B cell (primary cell): ENCODE measurements at regions not wholly inside any gene's neighbourhood (a gene's known extent, or its start where the extent isn't known, plus 50 kb on each side); places are given as distances from the start of the nearest gene placed in this dataset.

Experiments used
- ATAC-seq: fragments of 200-7000 bp; cut with Tn5 transposase; one replicate; pipeline ENCODE4 v1.10.0; 2021; ENCODE audit warnings: low read depth, mild to moderate bottlenecking, moderate number of reproducible peaks, moderate library complexity
- CTCF ChIA-PET: fragments of 350-600 bp; sonication (Branson Sonifier 250); formaldehyde crosslinking; loops from one replicate; lab custom pipeline; 2021; ENCODE audit warnings: antibody characterized with exemption, inconsistent platforms; lab: Charles Lee
- POLR2A ChIA-PET: fragments of 350-600 bp; sonication (Branson Sonifier 250); formaldehyde crosslinking; loops from one replicate; lab custom pipeline; 2021; ENCODE audit warnings: antibody characterized with exemption; lab: Charles Lee
- DNase-seq: peaks from one replicate; pipeline ENCODE4 v3.0.0; 2013
- H2AFZ ChIP-seq: 2 replicates; pipeline ENCODE4 v1.6.1; 2012; ENCODE audit warnings: mild to moderate bottlenecking, low read depth, low read length; ENCODE audit not compliant: insufficient read depth, poor library complexity, severe bottlenecking
- H3K27ac ChIP-seq, 2 donors: 1 replicate in 1 of 2; 2 replicates in 1 of 2; pipeline ENCODE4 v1.5.1; 2012 to 2013; ENCODE audit warnings: low read length in 2 of 2, mild to moderate bottlenecking in 2 of 2, moderate library complexity in 1 of 2
- H3K27me3 ChIP-seq, 4 experiments: fragments of 200-600 bp in 1 of 4; sonication (generic) in 1 of 4; replicated peaks in 1 of 4; 1 replicate in 2 of 4; 2 replicates in 2 of 4; pipeline versions ENCODE4 v1.6.1 to v1.7.0; 2013 to 2016; ENCODE audit warnings: low read length in 3 of 4, mild to moderate bottlenecking in 2 of 4, mixed read lengths in 1 of 4, moderate library complexity in 1 of 4; ENCODE audit not compliant: insufficient read depth in 4 of 4, control insufficient read depth in 3 of 4; ENCODE audit errors: control extremely low read depth in 1 of 4
- H3K36me3 ChIP-seq, 2 experiments: replicated peaks in 1 of 2; 1 replicate in 1 of 2; 2 replicates in 1 of 2; pipeline versions ENCODE4 v1.6.1 to v1.7.1; 2013; ENCODE audit warnings: low read length in 1 of 2; ENCODE audit not compliant: insufficient read depth in 2 of 2, control insufficient read depth in 1 of 2; ENCODE audit errors: control extremely low read depth in 1 of 2, extremely low read depth in 1 of 2
- H3K4me1 ChIP-seq, 2 donors: fragments of 200-600 bp in 1 of 2; sonication (generic) in 1 of 2; 1 replicate in 1 of 2; 2 replicates in 1 of 2; pipeline versions ENCODE4 v1.5.1 to v1.6.1; 2013 to 2017; ENCODE audit warnings: low read length in 2 of 2; ENCODE audit not compliant: control insufficient read depth in 2 of 2, insufficient read depth in 2 of 2
- H3K4me2 ChIP-seq: replicated peaks from 2 replicates; pipeline ENCODE3; 2012; ENCODE audit warnings: mild to moderate bottlenecking, low read depth, low read length; ENCODE audit not compliant: poor library complexity, severe bottlenecking
- H3K4me3 ChIP-seq, 5 experiments: fragments of 200-600 bp in 1 of 5; sonication (generic) in 1 of 5; 1 replicate in 3 of 5; 2 replicates in 2 of 5; pipeline versions ENCODE4 v1.5.1 to v1.7.0; 2011 to 2016; ENCODE audit warnings: low read length in 4 of 5, mild to moderate bottlenecking in 4 of 5, low read depth in 2 of 5, control low read depth in 1 of 5, moderate library complexity in 1 of 5; ENCODE audit not compliant: insufficient read depth in 1 of 5; ENCODE audit errors: control extremely low read depth in 1 of 5, extremely low read depth in 1 of 5
- H3K79me2 ChIP-seq: fragments of 200-600 bp; sonication (generic); one replicate; pipeline ENCODE4 v1.6.0; 2016; ENCODE audit warnings: low read length; ENCODE audit not compliant: control insufficient read depth, insufficient read depth
- H3K9ac ChIP-seq: fragments of 200-600 bp; sonication (generic); 2 replicates; pipeline ENCODE4 v1.6.1; 2017; ENCODE audit warnings: mild to moderate bottlenecking, low read length, moderate library complexity
- H3K9me3 ChIP-seq, 3 donors: one replicate each; pipeline versions ENCODE4 v1.6.1 to v1.7.1; 2013; ENCODE audit warnings: low read length in 2 of 3; ENCODE audit not compliant: control insufficient read depth in 2 of 3, insufficient read depth in 1 of 3; ENCODE audit errors: control extremely low read depth in 1 of 3
- H4K20me1 ChIP-seq: 2 replicates; pipeline ENCODE4 v1.6.0; 2012; ENCODE audit warnings: mild to moderate bottlenecking, low read length; ENCODE audit not compliant: insufficient read depth, control insufficient read depth, poor library complexity, severe bottlenecking
- H3K27ac Mint-ChIP-seq: one replicate; pipeline ENCODE4 v1.8.0; 2021; ENCODE audit warnings: mixed read lengths
- H3K27me3 Mint-ChIP-seq: one replicate; pipeline ENCODE4 v1.8.0; 2021; ENCODE audit warnings: mixed read lengths
- H3K4me1 Mint-ChIP-seq: one replicate; pipeline ENCODE4 v1.8.0; 2021; ENCODE audit warnings: mixed read lengths
- H3K4me3 Mint-ChIP-seq: one replicate; pipeline ENCODE4 v1.8.0; 2021; ENCODE audit warnings: mixed read lengths
- H3K9me3 Mint-ChIP-seq: one replicate; pipeline ENCODE4 v1.8.0; 2022; ENCODE audit warnings: mixed read lengths; ENCODE audit not compliant: insufficient read depth
- EZH2 ChIP-seq: IDR thresholded peaks from 2 replicates; pipeline ENCODE4 v1.6.1; 2012; ENCODE audit warnings: borderline replicate concordance, low read depth, mild to moderate bottlenecking, moderate library complexity, low read length; ENCODE audit not compliant: insufficient read depth, poor library complexity, severe bottlenecking
- WGBS: methylation state at CpG from one replicate; pipeline ENCODE4 v1.1.5; 2013; ENCODE audit warnings: missing lambda C conversion rate; ENCODE audit not compliant: insufficient coverage; 5-methylcytosine and 5-hydroxymethylcytosine counted together
- intact Hi-C: fragments of 100-400 bp; cut with micrococcal nuclease; formaldehyde crosslinking; loops from one replicate; pipeline ENCODE4 v1.10.0; 2022
- TF ChIP-seq, protein P1 (sequence below): fragments of 200-600 bp; IDR thresholded peaks from one replicate; pipeline ENCODE4 v1.8.0; 2022; ENCODE audit warnings: antibody characterized with exemption, mild to moderate bottlenecking

- H3K79me2 ChIP-seq: no peaks in the 10 kb centered on the region
- H3K27me3 ChIP-seq: no peaks in the 10 kb centered on the region
- no peak overlapping the region for H3K27ac Mint-ChIP-seq
- H3K9me3 ChIP-seq: no peaks in the 10 kb centered on the region
- DNase-seq: no peak
- H3K9ac ChIP-seq: no peak overlapping the region
- no peaks in the 10 kb centered on the region for H3K9me3 Mint-ChIP-seq
- TF ChIP-seq EZH2: no peak
- TF ChIP-seq, protein P1, sequence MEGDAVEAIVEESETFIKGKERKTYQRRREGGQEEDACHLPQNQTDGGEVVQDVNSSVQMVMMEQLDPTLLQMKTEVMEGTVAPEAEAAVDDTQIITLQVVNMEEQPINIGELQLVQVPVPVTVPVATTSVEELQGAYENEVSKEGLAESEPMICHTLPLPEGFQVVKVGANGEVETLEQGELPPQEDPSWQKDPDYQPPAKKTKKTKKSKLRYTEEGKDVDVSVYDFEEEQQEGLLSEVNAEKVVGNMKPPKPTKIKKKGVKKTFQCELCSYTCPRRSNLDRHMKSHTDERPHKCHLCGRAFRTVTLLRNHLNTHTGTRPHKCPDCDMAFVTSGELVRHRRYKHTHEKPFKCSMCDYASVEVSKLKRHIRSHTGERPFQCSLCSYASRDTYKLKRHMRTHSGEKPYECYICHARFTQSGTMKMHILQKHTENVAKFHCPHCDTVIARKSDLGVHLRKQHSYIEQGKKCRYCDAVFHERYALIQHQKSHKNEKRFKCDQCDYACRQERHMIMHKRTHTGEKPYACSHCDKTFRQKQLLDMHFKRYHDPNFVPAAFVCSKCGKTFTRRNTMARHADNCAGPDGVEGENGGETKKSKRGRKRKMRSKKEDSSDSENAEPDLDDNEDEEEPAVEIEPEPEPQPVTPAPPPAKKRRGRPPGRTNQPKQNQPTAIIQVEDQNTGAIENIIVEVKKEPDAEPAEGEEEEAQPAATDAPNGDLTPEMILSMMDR: no peak
- no peak overlapping the region for H3K4me2 ChIP-seq
- no peak overlapping the region for H3K4me3 ChIP-seq
- WGBS: 90% methylated on average over 1 of the region's 2 CpGs
- intact Hi-C loops: no loop called here
- H3K4me3 Mint-ChIP-seq: no peak overlapping the region
- H3K27me3 Mint-ChIP-seq: no peaks in the 10 kb centered on the region
- H3K4me1 ChIP-seq: no peaks in the 10 kb centered on the region
- no peaks in the 10 kb centered on the region for H3K36me3 ChIP-seq
- POLR2A ChIA-PET: no interaction called here
- ATAC-seq: no peak
- CTCF ChIA-PET: no interaction called here
- no peaks in the 10 kb centered on the region for H3K4me1 Mint-ChIP-seq
- H2AFZ ChIP-seq: no peak overlapping the region
- no peaks in the 10 kb centered on the region for H4K20me1 ChIP-seq
- H3K27ac ChIP-seq: no peak overlapping the region
Measured at GRCh38 chr2:43074592-43075053, 151.8 kb downstream of the ZFP36L2 start.

GRCh38 chr2:43074052-43074451 lies 152.4 kb downstream of the ZFP36L2 start:
- Mint-ChIP-seq H3K4me1 (no peaks in the 10 kb centered on the region), H3K4me3 (no peak overlapping the region), H3K27ac (no peak overlapping the region), H3K9me3 (no peaks in the 10 kb centered on the region), H3K27me3 (no peaks in the 10 kb centered on the region)
- intact Hi-C loops: no loop called here
- Histone ChIP-seq H3K4me1 (no peaks in the 10 kb centered on the region), H3K36me3 (no peaks in the 10 kb centered on the region), H3K79me2 (no peaks in the 10 kb centered on the region), H3K4me2 (no peak overlapping the region), H2AFZ (no peak overlapping the region), H3K27ac (no peak overlapping the region), H4K20me1 (no peaks in the 10 kb centered on the region), H3K4me3 (no peak overlapping the region), H3K27me3 (no peaks in the 10 kb centered on the region), H3K9ac (no peak overlapping the region), H3K9me3 (no peaks in the 10 kb centered on the region)
- DNase-seq (no peak), ATAC-seq (no peak)
- ChIA-PET POLR2A (no interaction called here), CTCF (no interaction called here)
- TF ChIP-seq, protein P1: no peak
- TF ChIP-seq EZH2: no peak
- 95% methylated on average over 2 of the region's 2 CpGs for WGBS
